Spleen (tissue), 11 donors: ENCODE measurements at regions not wholly inside any gene's neighbourhood (a gene's known extent, or its start where the extent isn't known, plus 50 kb on each side); places are given as distances from the start of the nearest gene placed in this dataset.

ENCODE experiments used
- DNase-seq: peaks from one replicate; pipeline ENCODE4 v3.0.0-alpha.2; 2020
- H3K27ac ChIP-seq, 8 donors: fragments of 200-600 bp; sonication (generic) in 7 of 8; 1 replicate in 4 of 8; 2 replicates in 4 of 8; pipeline versions ENCODE4 v1.5.0 to v1.8.0; 2016 to 2021; ENCODE audit warnings: inconsistent platforms in 4 of 8, mild to moderate bottlenecking in 4 of 8, moderate library complexity in 1 of 8
- H3K27me3 ChIP-seq, 7 donors: fragments of 200-600 bp; sonication (generic) in 6 of 7; replicated peaks in 1 of 7; 1 replicate in 4 of 7; 2 replicates in 3 of 7; pipeline versions ENCODE4 v1.5.0 to v1.8.0; 2016 to 2021; ENCODE audit warnings: inconsistent platforms in 3 of 7, mild to moderate bottlenecking in 1 of 7
- H3K36me3 ChIP-seq, 6 donors: fragments of 200-600 bp; sonication (generic) in 5 of 6; 1 replicate in 4 of 6; 2 replicates in 2 of 6; pipeline versions ENCODE4 v1.5.0 to v1.8.0; 2016 to 2021; ENCODE audit warnings: inconsistent platforms in 2 of 6
- H3K4me1 ChIP-seq, 6 donors: fragments of 200-600 bp; sonication (generic) in 5 of 6; 1 replicate in 3 of 6; 2 replicates in 3 of 6; pipeline versions ENCODE4 v1.5.0 to v1.8.0; 2016 to 2021; ENCODE audit warnings: inconsistent platforms in 3 of 6
- H3K4me3 ChIP-seq, 8 donors: fragments of 200-600 bp; sonication (generic) in 7 of 8; 1 replicate in 4 of 8; 2 replicates in 4 of 8; pipeline versions ENCODE4 v1.5.0 to v1.8.0; 2016 to 2021; ENCODE audit warnings: inconsistent platforms in 4 of 8, mild to moderate bottlenecking in 4 of 8, moderate library complexity in 2 of 8
- H3K9me3 ChIP-seq, 8 donors: fragments of 200-600 bp; sonication (generic) in 7 of 8; 1 replicate in 4 of 8; 2 replicates in 4 of 8; pipeline versions ENCODE4 v1.5.0 to v1.8.0; 2016 to 2021; ENCODE audit warnings: inconsistent platforms in 4 of 8
- CTCF ChIP-seq, 11 experiments: fragments of 200-600 bp in 7 of 11; fragments of 450-650 bp in 4 of 11; sonication (generic) in 4 of 11; IDR thresholded peaks in 8 of 11; conservative IDR thresholded peaks in 3 of 11; 1 replicate in 7 of 11; 2 replicates in 4 of 11; pipeline versions ENCODE4 v1.4.0 to v1.8.0; 2016 to 2021; ENCODE audit warnings: antibody characterized with exemption in 11 of 11, inconsistent platforms in 4 of 11, mild to moderate bottlenecking in 1 of 11
- POLR2A ChIP-seq, 3 donors: fragments of 450-650 bp; IDR thresholded peaks; one replicate each; pipeline ENCODE4 v1.5.1; 2017; ENCODE audit warnings: antibody characterized with exemption in 3 of 3, mild to moderate bottlenecking in 1 of 3
- POLR2AphosphoS5 ChIP-seq, 3 donors: sonication (generic); formaldehyde crosslinking; IDR thresholded peaks; one replicate each; pipeline ENCODE4 v1.5.1; 2017; ENCODE audit warnings: antibody characterized with exemption in 3 of 3
- WGBS, 5 donors: extraction: QIAGEN DNeasy Blood & Tissue Kit in 3 of 5; methylation state at CpG; one replicate each; pipeline versions ENCODE4 v1.1.5 to v1.1.7; 2013 to 2018; 5-methylcytosine and 5-hydroxymethylcytosine counted together
- intact Hi-C: fragments of 100-400 bp; cut with DNase I; formaldehyde crosslinking; loops from one replicate; pipeline ENCODE4 v1.15.0; 2023; ENCODE audit warnings: low total_unique reads
- donor health status: healthy with polysubstance abuse.
- donor health status: DM: no; HTN: no; CAD: no; lungs with moderate emphysema.
- donor health status: DM: no; HTN: no; CAD: no.
- donor health status: Bipolar disorder and iron deficiency.
- donor health status: healthy.
- donor health status: DM: no; HTN: no; CAD: no.
- donor health status: DM: yes; HTN: yes; CAD: no.

- WGBS, 5 donors = 58 to 69% (median 63%) methylated on average over 8 of the region's 8 CpGs
- no peak for DNase-seq
- no peak for TF ChIP-seq POLR2AphosphoS5 (IDR thresholded peaks at IDR 0.05)
These were observed 306.2 kb downstream of the GPR37 start for GRCh38 chr7:124459101-124460055.

GRCh38 chr7:124457841-124458240 is 307.8 kb downstream of the GPR37 start:
- no peaks in the 10 kb centered on the region for H3K36me3 ChIP-seq
- DNase-seq = no peak
- no peaks in the 10 kb centered on the region for H3K4me1 ChIP-seq
- intact Hi-C loops = no loop called here
- H3K27me3 ChIP-seq = no peaks in the 10 kb centered on the region
- WGBS, 5 donors = 81 to 92% (median 89%) methylated on average over 3 of the region's 3 CpGs
- H3K4me3 ChIP-seq = no peak overlapping the region
- H3K27ac ChIP-seq = no peak overlapping the region
- no peaks in the 10 kb centered on the region for H3K9me3 ChIP-seq
- TF ChIP-seq POLR2A (IDR thresholded peaks at IDR 0.05) (no peak), POLR2AphosphoS5 (IDR thresholded peaks at IDR 0.05) (no peak), CTCF (IDR thresholded peaks at IDR 0.05 in 8 of 11, conservative IDR thresholded peaks at IDR 0.05 in 3 of 11) (no peak)

More at GRCh38 chr7:124459101-124460055, 306.2 kb downstream of the GPR37 start:
- no peaks in the 10 kb centered on the region for H3K9me3 ChIP-seq
- H3K27me3 ChIP-seq = no peaks in the 10 kb centered on the region
- H3K36me3 ChIP-seq = no peaks in the 10 kb centered on the region
- no peak overlapping the region for H3K27ac ChIP-seq
- no peaks in the 10 kb centered on the region for H3K4me1 ChIP-seq
- no peak overlapping the region for H3K4me3 ChIP-seq
- intact Hi-C loops = no loop called here

GRCh38 chr7:124456286-124456685 is 309.3 kb downstream of the GPR37 start:
- TF ChIP-seq POLR2A (IDR thresholded peaks at IDR 0.05) (no peak), POLR2AphosphoS5 (IDR thresholded peaks at IDR 0.05) (no peak), CTCF (IDR thresholded peaks at IDR 0.05 in 8 of 11, conservative IDR thresholded peaks at IDR 0.05 in 3 of 11) (no peak)
- Histone ChIP-seq H3K27ac (no peak overlapping the region), H3K4me1 (no peaks in the 10 kb centered on the region), H3K9me3 (no peaks in the 10 kb centered on the region), H3K4me3 (no peak overlapping the region), H3K27me3 (no peaks in the 10 kb centered on the region), H3K36me3 (no peaks in the 10 kb centered on the region)
- no peak for DNase-seq
- WGBS, 5 donors = 76 to 91% (median 82%) methylated on average over 3 of the region's 3 CpGs
- intact Hi-C loops = no loop called here

GRCh38 chr7:124452186-124452585 is 313.4 kb downstream of the GPR37 start:
- 63 to 74% (median 68%) methylated on average over 4 of the region's 4 CpGs for WGBS, 5 donors
- TF ChIP-seq POLR2A (IDR thresholded peaks at IDR 0.05) (no peak), CTCF (IDR thresholded peaks at IDR 0.05 in 8 of 11, conservative IDR thresholded peaks at IDR 0.05 in 3 of 11) (no peak)
- H3K27ac ChIP-seq = no peak overlapping the region
- H3K9me3 ChIP-seq = no peaks in the 10 kb centered on the region
- no peak overlapping the region for H3K4me3 ChIP-seq
- no peaks in the 10 kb centered on the region for H3K36me3 ChIP-seq
- no peaks in the 10 kb centered on the region for H3K27me3 ChIP-seq
- no peak for DNase-seq
- intact Hi-C loops = no loop called here
- no peaks in the 10 kb centered on the region for H3K4me1 ChIP-seq
